ENCODE measurements at regions not wholly inside any gene's neighbourhood (a gene's known extent, or its start where the extent isn't known, plus 50 kb on each side); places are given as distances from the start of the nearest gene placed in this dataset.

DNA sequence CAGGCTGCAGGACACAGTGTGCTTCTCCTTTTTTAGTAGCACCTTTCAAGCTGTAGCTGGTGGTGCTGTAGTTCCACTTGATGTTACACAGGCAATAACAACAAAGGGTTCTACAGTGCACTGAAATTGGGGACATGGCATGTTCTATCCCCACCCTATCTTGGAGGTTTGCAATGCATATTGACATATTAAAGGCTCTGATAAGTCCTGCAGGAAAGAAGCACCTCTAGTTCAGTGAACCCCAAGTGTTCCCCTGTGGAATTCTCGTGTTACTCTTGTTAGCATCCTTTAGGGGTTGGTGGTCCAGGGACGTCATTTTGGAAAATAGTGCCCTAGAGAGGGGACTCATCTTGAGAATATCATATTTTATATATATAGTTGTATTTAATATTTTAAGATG is 337.6 kb downstream of the DHX35 start:
- TF ChIP-seq, protein P1, sequence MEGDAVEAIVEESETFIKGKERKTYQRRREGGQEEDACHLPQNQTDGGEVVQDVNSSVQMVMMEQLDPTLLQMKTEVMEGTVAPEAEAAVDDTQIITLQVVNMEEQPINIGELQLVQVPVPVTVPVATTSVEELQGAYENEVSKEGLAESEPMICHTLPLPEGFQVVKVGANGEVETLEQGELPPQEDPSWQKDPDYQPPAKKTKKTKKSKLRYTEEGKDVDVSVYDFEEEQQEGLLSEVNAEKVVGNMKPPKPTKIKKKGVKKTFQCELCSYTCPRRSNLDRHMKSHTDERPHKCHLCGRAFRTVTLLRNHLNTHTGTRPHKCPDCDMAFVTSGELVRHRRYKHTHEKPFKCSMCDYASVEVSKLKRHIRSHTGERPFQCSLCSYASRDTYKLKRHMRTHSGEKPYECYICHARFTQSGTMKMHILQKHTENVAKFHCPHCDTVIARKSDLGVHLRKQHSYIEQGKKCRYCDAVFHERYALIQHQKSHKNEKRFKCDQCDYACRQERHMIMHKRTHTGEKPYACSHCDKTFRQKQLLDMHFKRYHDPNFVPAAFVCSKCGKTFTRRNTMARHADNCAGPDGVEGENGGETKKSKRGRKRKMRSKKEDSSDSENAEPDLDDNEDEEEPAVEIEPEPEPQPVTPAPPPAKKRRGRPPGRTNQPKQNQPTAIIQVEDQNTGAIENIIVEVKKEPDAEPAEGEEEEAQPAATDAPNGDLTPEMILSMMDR (conservative IDR thresholded peaks at IDR 0.05 in 1 of 2, IDR thresholded peaks at IDR 0.05 in 1 of 2; ENCODE audit: extremely low read depth in 1 of 2, insufficient read depth in 1 of 2, low read depth in 1 of 2, low read length in 2 of 2): no peak
- no peak for TF ChIP-seq EZH2 (IDR thresholded peaks at IDR 0.05; ENCODE audit: borderline replicate concordance, low read length)
